NCI-H2227 (cell line): ENCODE measurements at regions not wholly inside any gene's neighbourhood (a gene's known extent, or its start where the extent isn't known, plus 50 kb on each side); places are given as distances from the start of the nearest gene placed in this dataset.

ENCODE experiments used
- DNase-seq: peaks from one replicate; lab custom pipeline; 2025; ENCODE audit not compliant: unreplicated experiment; lab: John Stamatoyannopoulos, UW

DNA sequence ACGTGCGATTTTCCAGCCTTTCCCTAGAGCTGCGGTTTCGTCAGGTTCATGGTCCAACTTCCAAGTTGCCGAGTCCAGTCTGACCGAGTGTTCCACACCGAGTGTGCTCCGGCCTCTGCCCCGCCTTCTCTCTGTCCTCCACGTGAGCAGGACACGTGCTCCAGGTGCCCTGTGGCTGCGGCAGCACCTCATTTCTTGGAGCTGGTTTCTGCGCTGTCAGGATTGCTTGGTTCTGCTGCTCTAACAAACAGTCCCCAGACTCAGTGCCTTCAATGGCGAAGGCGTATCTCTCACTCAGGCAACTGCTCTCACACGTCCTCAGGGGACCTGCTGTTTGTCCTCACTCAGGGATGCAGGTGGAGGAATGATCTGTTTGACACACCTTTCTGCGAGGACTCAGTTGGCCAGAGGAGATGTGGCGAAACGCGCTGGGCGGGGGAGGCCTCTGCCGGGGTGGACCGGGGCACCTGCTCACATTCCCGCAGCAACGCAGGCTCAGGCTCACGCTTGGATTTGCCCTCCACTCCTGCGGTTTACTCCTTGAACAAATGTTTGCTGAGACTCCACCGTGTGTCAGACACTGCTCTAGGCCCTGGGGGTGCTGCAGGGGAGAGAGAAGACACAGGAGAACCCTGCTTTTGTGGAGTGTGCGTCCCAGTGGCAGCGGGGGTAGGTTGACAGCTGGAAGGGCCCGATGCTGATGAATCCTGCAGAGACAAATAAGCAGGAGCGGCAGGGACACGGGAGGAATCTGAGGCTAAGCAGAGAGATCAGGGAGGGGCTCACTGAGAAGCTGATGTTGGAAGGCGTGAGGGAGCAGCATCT lies 63.4 kb upstream of the FBRSL1 start:
- no peak for DNase-seq

- DNase-seq, result no peak
Measured at GRCh38 chr12:132424811-132425210, 65.1 kb upstream of the FBRSL1 start.

DNA sequence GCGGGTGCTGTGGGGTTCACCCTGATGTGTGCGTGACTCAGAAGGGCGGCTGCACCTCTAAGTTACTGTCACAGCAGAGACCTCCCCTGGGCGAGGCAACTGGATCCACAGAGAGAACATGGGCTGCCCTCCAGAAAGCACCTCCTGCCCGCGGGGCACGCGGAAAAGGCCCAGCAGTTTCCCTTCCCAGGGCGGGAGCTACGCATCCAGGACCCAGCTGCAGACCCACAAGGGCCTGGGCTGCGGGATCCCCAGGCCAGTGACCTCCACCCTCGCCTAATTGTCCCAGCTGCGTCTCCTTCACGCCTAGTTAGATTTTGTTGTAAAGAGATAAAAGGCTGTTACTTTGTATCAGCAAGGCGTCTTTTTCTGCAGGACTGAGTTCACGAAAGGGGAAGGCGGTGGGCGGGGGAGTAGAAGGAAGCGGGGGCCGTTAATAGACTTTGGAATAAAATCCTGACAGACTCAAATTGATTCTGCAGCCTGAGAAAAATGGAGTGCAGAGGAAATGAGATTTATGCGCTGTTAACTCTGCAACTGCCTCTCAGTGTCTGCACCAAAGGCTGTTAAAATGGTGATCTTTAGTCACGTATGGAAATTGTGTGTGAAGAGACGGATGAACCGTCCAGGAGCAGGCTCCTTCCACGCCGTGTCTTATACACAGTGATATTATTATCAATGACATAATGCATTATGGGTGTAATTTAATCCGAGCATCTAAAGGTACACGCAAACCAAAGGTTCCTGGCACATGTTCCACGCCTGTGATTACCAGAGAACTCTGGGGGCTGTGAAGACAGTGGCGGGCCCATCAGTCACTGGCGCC lies 65.9 kb upstream of the FBRSL1 start:
- DNase-seq, result peak; percentile 76

DNA sequence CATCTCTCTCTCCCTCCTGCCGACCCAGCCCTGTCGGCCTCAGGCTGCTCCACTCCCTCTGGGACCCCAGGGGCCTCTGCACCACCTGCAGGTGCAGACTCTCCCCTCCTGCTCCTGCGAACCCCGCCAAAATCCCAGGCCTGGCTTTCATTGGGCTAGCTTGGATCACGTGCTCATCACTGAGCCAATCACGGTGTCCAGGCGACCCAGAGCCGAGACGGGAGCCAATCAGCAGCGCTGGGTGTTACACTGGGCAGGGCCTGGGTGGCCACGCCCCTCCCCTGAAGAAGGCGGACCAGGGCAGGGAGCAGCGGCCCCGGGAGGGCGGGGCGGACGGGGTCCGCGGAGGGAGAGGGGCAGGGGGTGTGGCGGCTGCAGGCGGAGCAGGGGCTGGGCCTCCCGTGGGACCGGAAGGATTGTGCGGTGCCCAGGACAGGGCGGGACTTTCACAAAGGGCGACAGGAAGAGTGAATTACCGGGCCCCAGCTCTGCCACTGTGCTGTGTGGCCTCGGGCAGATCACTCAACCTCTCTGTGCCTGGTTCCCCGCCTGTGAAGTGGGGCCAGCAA lies 66.6 kb upstream of the FBRSL1 start:
- peak; percentile 49 for DNase-seq

DNA sequence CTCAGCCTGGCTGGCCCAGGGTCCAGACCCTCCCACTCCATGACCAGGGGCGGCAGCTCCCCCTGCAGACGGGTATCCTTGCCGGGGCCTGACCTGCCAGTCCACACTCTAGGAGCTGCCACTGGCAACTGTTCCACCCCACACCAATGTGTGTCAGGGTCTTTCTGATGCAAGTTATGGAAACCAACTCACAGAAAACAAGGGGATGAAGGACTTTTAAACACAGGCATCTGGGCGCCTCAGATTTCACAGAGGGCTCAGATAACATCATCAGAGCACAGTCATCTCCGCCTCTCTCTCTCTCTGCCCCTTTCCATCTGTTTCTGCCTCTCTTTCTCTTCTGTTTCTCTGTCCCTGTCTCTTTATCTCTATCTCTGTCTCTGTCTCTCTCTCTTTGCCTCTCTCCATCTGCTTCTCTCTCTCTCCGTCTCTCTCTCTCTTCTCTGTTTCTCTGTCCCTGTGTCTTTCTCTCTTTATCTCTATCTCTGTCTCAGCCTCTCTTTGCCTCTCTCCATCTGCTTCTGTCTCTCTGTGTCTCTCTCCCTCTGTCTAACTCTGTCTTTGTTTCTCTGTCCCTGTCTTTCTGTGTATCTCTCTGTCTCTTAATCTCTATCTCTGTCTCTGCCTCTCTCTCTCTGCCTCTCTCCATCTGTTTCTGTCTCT lies 67.4 kb upstream of the FBRSL1 start:
- DNase-seq, result no peak

DNA sequence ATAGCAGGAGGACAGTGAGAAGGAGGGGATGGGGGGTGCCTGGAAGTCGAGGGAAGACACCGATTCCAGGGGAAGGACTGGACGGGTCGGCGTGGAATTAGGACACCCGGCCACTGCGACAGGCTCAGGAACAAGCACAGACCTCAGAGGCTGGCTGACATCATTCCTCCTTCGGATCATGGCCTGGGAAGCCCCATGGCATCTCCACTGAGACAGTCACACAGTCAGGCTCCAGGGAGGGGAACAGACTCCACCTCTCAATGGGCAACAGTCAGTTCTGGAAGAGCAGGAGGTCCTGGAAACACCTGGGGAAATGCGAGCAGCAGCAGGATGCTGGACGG lies 67.9 kb upstream of the FBRSL1 start:
- no peak for DNase-seq

- no peak for DNase-seq
Measured at GRCh38 chr12:132419631-132420246, 70.2 kb upstream of the FBRSL1 start.

- no peak for DNase-seq
Measured at GRCh38 chr12:132418393-132418925, 71.5 kb upstream of the FBRSL1 start.

GRCh38 chr12:132417741-132418140 lies 72.2 kb upstream of the FBRSL1 start:
- no peak for DNase-seq

DNA sequence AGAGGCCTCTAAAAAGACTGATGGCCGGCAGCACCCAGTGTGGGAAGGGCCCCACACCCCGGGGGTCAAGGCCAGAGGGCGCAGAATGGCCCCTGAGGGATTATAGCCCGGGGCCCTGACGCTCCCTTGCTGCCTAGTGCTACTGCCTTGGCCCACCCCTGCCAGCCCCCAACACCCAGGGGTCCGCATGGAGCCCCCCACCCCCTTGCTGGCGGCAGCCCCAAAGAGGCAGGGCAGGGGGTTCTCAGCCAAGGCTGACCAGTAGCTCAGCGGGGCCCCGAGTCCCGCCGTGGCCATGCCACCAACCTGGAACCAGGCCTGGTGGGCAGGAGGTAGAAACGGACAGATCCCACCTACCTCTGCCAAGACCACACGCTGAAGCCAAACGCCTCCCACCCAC lies 73.1 kb upstream of the FBRSL1 start:
- no peak for DNase-seq

DNA sequence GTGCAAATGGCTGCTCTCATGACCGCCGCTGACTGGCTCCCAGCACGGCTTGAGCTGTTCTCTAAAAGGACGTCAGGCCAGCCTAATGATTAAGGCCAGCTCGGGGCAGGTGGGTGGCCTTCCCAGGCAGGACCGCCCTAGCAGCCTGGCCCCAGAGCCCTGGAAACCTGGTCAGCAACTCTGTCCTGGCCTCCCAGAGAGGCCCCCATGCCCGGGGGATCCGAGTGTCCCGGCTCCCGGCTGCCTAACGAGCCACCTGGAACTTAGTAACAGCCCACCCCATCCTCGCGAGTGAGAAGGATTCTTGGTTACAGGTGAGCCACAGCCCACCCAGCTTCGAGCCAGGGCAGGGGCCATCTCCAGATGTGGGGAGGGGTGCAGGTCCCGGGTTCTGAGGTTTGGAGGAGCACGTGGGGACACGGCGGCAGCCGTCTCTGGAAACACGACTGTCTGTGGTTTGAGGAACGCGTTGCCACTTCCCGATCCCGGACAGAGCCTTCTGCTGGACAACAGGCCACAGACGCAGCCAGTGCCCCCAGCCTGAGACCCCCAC lies 73.8 kb upstream of the FBRSL1 start:
- no peak for DNase-seq

DNA sequence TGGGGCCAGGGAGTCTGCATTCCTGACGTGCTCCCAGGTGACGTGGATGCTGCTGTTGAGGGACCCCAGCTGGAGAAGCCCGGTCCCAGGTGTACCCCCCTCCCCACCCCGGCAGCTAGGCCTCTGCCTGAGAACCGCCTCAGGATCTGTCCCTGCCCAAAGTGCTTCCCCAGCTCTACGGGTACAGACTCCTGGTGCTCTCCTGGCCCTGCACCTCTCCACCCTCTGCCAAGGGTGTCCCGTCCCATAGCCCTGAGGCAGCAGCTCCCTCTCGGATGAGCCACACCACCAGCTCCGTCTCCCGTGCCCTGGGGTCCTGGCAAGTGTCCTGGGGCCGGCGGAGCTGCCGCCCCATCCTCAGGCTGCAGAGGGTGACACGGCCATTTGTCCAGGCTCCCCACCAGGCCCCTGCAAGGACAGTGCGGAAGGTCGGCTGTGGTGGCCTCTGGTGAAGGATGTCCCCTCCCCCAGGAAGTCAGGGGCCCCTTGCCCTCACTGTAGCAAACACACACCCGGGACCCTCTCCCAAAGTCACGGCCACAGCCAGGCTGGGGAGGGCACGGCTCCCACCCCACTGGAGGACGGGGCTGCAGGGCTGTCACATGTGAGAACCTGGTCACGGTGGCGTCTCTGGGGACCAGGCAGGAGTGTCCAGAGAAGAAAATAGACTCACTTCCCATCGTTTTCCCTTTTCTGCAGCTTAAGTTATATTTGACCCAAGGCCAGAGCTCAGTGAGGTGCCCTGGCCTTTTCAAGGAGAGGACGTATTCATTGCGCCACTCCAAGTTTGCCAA lies 74.4 kb upstream of the FBRSL1 start:
- DNase-seq, result no peak

DNA sequence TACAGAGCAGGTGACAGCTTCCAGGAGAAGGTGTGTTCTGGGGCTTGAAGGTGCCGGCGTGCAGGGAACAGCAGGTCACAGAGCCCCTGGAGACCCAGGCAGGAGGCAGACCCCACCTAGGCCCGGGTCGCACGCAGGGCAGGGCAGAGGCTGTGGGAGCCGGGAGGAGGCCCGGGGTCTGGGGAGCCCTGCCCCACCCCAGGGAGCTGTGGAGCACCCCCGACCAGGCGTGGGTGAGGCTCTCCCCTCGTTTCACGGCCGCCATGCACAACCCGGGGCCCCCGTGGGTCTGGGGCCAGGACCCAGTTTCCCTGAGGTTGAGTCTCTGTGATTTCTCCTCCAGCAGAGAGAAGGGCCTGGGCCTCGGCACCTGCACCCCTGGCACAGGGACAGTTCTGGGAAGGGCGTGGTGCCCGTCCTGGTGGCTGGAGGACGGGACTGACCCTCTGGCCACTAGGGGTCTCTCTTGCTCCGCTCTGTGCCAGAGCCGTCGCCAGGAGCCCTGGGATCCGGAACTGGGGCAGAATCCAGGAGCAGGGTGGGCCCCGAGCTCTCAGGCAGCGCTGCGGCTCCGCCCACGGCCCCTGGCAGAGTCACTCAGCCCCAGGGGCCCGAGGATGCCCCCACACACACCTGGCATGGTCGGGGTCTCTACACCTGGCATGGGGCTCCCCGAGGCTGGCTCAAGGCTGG lies 75.2 kb upstream of the FBRSL1 start:
- DNase-seq, result peak; percentile 91

DNA sequence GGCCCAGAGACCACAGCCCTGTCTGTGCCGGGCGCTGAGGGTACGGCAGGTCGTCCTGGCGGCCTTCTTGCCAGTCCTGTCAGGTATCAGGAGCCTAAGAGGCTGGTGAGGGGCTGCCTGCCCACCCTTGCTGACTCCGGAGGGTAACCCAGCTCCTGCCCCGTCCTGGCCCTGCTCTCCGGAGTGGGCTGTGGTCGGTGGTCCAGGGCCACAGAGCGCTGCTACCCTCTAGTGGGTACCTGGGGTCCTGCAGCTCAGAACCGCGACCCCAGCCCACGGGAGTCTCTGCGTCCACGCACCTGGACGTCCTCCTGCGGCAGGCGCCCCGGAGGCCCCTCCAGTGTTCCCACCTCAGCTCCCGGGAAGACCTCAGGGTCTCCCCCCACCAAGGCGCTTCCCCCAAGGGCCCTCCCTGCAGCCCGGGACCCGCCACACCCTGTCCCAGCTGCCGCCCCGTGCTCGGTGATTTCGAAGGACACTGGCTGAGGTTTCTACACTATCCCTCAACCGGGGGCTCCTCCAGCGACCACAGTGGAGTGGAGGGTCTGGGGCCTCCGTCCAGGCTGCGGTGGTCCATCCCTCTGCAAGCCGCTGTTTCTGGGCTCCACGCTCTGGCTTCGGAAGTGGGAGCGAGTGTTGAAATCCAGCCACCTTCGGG lies 75.9 kb upstream of the FBRSL1 start:
- no peak for DNase-seq

DNA sequence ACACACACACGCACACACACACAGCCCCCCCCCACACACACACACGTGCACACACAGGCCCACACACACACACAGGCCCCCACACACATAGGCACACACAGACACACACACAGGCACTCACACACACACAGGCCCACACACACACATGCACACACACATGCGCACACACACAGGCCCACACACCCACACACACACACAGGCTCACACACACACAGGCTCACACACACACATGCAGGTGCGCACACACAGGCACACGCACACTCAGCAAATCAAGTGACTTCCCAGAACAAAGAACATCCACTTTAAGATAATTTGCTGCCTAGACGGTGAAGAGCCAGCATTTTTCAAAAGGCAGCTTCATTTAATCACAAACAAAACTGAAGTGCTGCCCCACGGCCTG lies 78.5 kb upstream of the FBRSL1 start:
- DNase-seq, result peak; percentile 64

DNA sequence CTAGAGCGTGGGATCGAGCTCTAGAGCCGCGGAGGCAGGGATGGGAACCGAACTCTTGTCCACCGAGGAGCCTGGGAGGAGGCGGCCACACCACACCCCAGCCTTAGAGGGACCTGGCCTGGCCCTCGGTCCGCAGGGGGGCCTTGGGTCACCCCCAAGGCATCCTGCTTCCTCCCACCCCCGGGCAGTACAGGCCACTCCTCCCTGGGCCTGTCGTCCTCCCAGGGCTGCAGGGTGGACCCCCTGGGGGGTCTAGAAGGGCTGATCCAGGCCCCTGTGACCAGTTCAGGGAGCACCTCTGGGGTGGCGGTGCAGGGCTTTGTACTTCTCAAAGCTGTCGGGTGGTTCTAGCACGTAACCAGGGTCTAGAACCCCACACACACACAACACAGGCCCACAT lies 79.1 kb upstream of the FBRSL1 start:
- no peak for DNase-seq

DNA sequence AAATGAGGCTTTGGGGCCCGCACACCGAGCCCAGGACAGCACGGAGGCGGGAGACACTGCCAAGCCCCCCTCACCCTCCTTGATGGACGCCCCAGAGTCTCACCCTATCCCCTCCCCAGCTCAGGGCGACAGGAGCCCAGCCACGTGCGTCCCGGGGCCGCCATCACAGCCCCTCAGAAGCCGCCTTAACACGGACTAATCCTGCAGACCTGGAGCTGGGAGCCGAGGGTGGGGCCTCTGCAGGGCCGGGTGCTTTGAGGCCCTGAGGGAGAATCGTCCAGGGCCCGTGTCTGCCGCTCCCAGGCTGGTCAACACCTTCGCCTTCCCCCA lies 79.7 kb upstream of the FBRSL1 start:
- DNase-seq, result no peak

DNA sequence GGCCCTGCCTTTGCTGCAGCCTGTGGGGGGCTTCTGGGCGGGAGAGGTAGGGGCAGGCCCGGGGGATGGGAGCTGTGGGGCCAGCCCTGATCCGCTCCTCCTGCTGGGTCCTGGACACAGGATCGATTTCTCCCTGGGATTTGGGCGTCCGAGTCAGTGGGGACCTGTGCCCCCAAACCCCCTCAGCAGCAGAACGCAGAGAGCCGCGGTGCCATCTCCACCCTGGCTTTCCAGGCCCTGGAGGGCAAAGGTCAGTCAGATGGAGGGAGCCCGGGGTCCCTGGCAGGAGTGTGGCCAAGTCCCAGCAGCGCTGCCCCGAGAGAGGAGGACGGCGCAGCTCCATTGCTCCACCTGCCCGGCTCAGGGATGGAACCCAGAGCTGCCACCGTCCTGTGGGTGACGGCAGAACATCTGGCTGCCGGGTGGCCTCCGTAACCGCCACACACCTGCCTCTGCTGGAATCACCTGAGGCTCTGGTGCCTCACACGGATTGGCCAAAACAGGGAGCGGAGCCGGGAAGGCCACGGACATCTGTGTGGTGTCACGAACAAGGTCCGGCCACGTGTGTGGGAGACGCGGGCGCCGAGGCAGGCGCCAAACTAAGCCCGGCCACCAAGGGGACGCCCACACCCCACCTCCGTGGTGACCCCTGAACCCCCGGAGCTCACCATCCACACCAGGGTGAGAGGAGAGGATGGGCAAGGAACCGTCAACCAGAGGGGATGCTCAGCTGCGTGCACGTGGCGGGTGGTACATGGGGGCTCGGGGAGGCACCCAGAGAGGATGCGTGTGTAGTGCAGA lies 80.3 kb upstream of the FBRSL1 start:
- DNase-seq, result no peak
